GM12878 (cell line): ENCODE measurements at regions not wholly inside any gene's neighbourhood (a gene's known extent, or its start where the extent isn't known, plus 50 kb on each side); places are given as distances from the start of the nearest gene placed in this dataset.
"Not testable (repeated sequence)": the region's sequence is repeated elsewhere in the genome, so short reads cannot be mapped to it uniquely, and the experiment has no call there.

ENCODE experiments used
- ATAC-seq: fragments of 200-7000 bp; cut with Tn5 transposase; 3 replicates; pipeline ENCODE4 v1.9.1; 2020; ENCODE audit warnings: mild to moderate bottlenecking, moderate library complexity
- BruUV-seq: library from RNA; stranded (reverse); fragments of 400-500 nt; replicated peaks from 2 replicates; lab custom pipeline; 2021; lab: Mats Ljungman, UMichigan
- CTCF ChIA-PET: fragments of 300-600 bp; sonication (Branson Sonifier 250); formaldehyde crosslinking; extraction: SDS; loops from one replicate; lab custom pipeline; 2021; ENCODE audit warnings: inconsistent platforms; lab: Yijun Ruan, JAX
- POLR2A ChIA-PET: fragments of 350-600 bp; formaldehyde crosslinking; extraction: SDS; loops from one replicate; lab custom pipeline; 2021; ENCODE audit warnings: inconsistent platforms; lab: Charles Lee
- RAD21 ChIA-PET: fragments of 300-600 bp; sonication (Branson Sonifier 250); formaldehyde crosslinking; loops from one replicate; lab custom pipeline; 2023; ENCODE audit warnings: antibody characterized with exemption; ENCODE audit not compliant: unreplicated experiment; lab: Charles Lee
- SMC1A ChIA-PET: fragments of 300-600 bp; sonication (Branson Sonifier 250); formaldehyde crosslinking; loops from one replicate; lab custom pipeline; 2023; ENCODE audit not compliant: unreplicated experiment, uncharacterized antibody; lab: Charles Lee
- DNase-seq: peaks from one replicate; pipeline ENCODE4 v3.0.0-alpha.2; 2011; ENCODE audit warnings: low read depth, low spot score
- FAIRE-seq: peaks from 3 replicates; lab custom pipeline; 2011; peaks lifted over from hg19 to GRCh38; lab: Jason Lieb, UNC
- H2AFZ ChIP-seq: 2 replicates; pipeline ENCODE4 v1.6.0; 2011; ENCODE audit warnings: low read depth, low read length, control low read depth; ENCODE audit not compliant: control insufficient read depth
- H3K27ac ChIP-seq: 2 replicates; pipeline ENCODE4 v1.5.1; 2011; ENCODE audit warnings: control low read depth; ENCODE audit not compliant: control insufficient read depth, insufficient read depth
- H3K27me3 ChIP-seq, 2 experiments: replicated peaks in 1 of 2; 2 replicates each; pipeline versions ENCODE4 v1.6.0 to v1.6.1; 2011; ENCODE audit warnings: low read length in 1 of 2; ENCODE audit not compliant: control insufficient read depth in 2 of 2, insufficient read depth in 2 of 2
- H3K36me3 ChIP-seq, 2 experiments: 2 replicates each; pipeline ENCODE4 v1.5.1; 2011; ENCODE audit warnings: low read length in 1 of 2; ENCODE audit not compliant: control insufficient read depth in 2 of 2, insufficient read depth in 2 of 2
- H3K4me1 ChIP-seq: 2 replicates; pipeline ENCODE4 v1.6.1; 2011; ENCODE audit warnings: mild to moderate bottlenecking, low read length, moderate library complexity, mixed read lengths; ENCODE audit not compliant: control insufficient read depth, insufficient read depth
- H3K4me2 ChIP-seq: 2 replicates; pipeline ENCODE4 v1.6.0; 2011; ENCODE audit warnings: control low read depth; ENCODE audit not compliant: control insufficient read depth, insufficient read depth
- H3K4me3 ChIP-seq: fragments of 200-600 bp; sonication (generic); 2 replicates; pipeline ENCODE4 v1.5.1; 2016
- H3K79me2 ChIP-seq: 2 replicates; pipeline ENCODE4 v1.6.0; 2011; ENCODE audit warnings: low read length; ENCODE audit not compliant: control insufficient read depth, insufficient read depth
- H3K9ac ChIP-seq: 2 replicates; pipeline ENCODE4 v1.8.0; 2011; ENCODE audit warnings: low read length, control low read depth, mixed read lengths; ENCODE audit not compliant: control insufficient read depth, insufficient read depth
- H3K9me3 ChIP-seq: replicated peaks from 3 replicates; pipeline ENCODE4 v1.5.1; 2011; ENCODE audit warnings: mild to moderate bottlenecking, low read length; ENCODE audit not compliant: control insufficient read depth, insufficient read depth
- H4K20me1 ChIP-seq: 2 replicates; pipeline ENCODE4 v1.6.0; 2011; ENCODE audit not compliant: control insufficient read depth, insufficient read depth
- IKZF1 ChIP-seq: fragments of 450-650 bp; conservative IDR thresholded peaks from 2 replicates; pipeline ENCODE4 v1.6.1; 2017; ENCODE audit warnings: antibody characterized with exemption, mild to moderate bottlenecking
- JUND ChIP-seq: IDR thresholded peaks from 2 replicates; pipeline ENCODE4 v1.6.1; 2012; ENCODE audit warnings: low read depth, mild to moderate bottlenecking, low read length, improper control_type of control experiment, moderate library complexity
- LARP7 ChIP-seq: fragments of 450-650 bp; IDR thresholded peaks from 2 replicates; pipeline ENCODE4 v1.6.1; 2017; ENCODE audit warnings: mild to moderate bottlenecking
- NR2C2 ChIP-seq: IDR thresholded peaks from 2 replicates; pipeline ENCODE4 v1.6.1; 2011; ENCODE audit warnings: borderline replicate concordance, low read depth; ENCODE audit not compliant: control insufficient read depth, insufficient read length
- RUNX3 ChIP-seq: IDR thresholded peaks from 2 replicates; pipeline ENCODE4 v1.6.1; 2012; ENCODE audit warnings: low read length, inconsistent platforms
- STAT1 ChIP-seq: fragments of 450-650 bp; conservative IDR thresholded peaks from 2 replicates; pipeline ENCODE4 v1.6.1; 2014; ENCODE audit warnings: antibody characterized with exemption, mild to moderate bottlenecking
- SUZ12 ChIP-seq: fragments of 200-600 bp; sonication (generic); IDR thresholded peaks from one replicate; pipeline ENCODE4 v1.6.1; 2018; ENCODE audit warnings: antibody characterized with exemption, mild to moderate bottlenecking; ENCODE audit not compliant: unreplicated experiment
- WGBS: methylation state at CpG from one replicate; pipeline ENCODE4 v1.1.6; 2016; ENCODE audit warnings: low lambda C conversion rate; ENCODE audit not compliant: insufficient replicate concordance, insufficient coverage; ENCODE audit errors: missing lambda C conversion rate; 5-methylcytosine and 5-hydroxymethylcytosine counted together
- in situ Hi-C: fragments of 300-500 bp; cut with MboI; formaldehyde crosslinking; loops from 9 replicates; pipeline ENCODE4 v1.14.3; 2018; ENCODE audit warnings: mixed read lengths
- intact Hi-C: fragments of 100-400 bp; cut with micrococcal nuclease; formaldehyde crosslinking; loops from one replicate; pipeline ENCODE4 v1.14.2; 2022; ENCODE audit not compliant: unreplicated experiment
- TF ChIP-seq, protein P1 (sequence below): IDR thresholded peaks from 2 replicates; pipeline ENCODE4 v1.6.1; 2012; ENCODE audit warnings: low read depth, low read length, improper control_type of control experiment
- TF ChIP-seq, protein P2 (sequence below): IDR thresholded peaks from 2 replicates; pipeline ENCODE4 v1.6.1; 2011; ENCODE audit warnings: low read depth, low read length, improper control_type of control experiment, borderline replicate concordance
- TF ChIP-seq, protein P3 (sequence below): fragments of 450-650 bp; IDR thresholded peaks from 2 replicates; pipeline ENCODE4 v1.6.1; 2017; ENCODE audit warnings: low read depth, mild to moderate bottlenecking, moderate library complexity
- TF ChIP-seq, protein P4 (sequence below): IDR thresholded peaks from 2 replicates; pipeline ENCODE4 v1.6.1; 2012; ENCODE audit warnings: low read depth, low read length, improper control_type of control experiment

DNA sequence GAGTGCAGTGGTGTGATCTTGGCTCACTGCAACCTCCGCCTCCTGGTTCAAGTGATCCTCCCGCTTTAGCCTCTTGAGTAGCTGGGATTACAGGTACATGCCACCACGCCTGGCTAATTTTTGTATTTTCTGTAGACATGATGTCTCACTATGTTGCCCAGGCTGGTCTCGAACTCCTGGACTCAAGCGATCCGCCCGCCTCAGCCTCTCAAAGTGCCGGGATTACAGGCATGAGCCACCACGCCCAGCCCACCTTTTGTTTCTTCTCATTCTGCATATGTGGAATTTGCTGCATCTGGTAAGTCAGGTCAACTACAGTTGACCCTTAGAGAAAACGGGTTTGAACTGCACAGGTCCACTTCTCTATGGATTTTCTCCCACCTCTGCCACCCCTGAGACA, 82.6 kb upstream of the VRK1 start:
- H3K4me1 ChIP-seq, H3K4me2 ChIP-seq, H3K27me3 ChIP-seq, POLR2A ChIA-PET, ATAC-seq, DNase-seq, RAD21 ChIA-PET, H3K9ac ChIP-seq, FAIRE-seq, H3K79me2 ChIP-seq, intact Hi-C loops, H3K27ac ChIP-seq, H2AFZ ChIP-seq, H3K9me3 ChIP-seq, H3K36me3 ChIP-seq, BruUV-seq, SMC1A ChIA-PET, H4K20me1 ChIP-seq, in situ Hi-C loops, H3K4me3 ChIP-seq: not testable (repeated sequence)
- 60% methylated on average over 10 of the region's 10 CpGs for WGBS
- CTCF ChIA-PET: interaction anchor here (0.5 kb wide), 1 partner anchor 179 kb away, joined by 3 read pairs; no protein-coding TSS in a partner anchor

DNA sequence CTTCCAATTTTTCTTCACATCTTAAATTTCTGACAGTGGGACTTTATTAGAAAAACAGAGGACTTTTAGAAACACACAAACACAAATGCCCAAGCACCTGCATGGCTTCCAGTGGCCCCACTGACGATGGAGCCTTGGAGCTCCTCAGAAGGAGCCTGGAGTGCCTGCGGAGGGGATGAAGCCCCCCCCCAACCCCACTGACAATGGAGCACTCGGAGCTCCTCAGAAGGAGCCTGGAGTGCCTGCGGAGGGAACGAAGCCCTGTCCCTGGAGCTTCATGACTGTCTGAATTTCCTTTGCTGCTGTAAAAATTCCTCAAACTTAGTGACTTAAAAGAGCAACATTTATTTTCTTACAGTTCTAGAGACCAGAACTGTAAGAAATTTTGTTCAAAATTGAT, 80.1 kb upstream of the VRK1 start:
- H3K36me3 ChIP-seq: no peaks in the 10 kb centered on the region
- H4K20me1 ChIP-seq: no peaks in the 10 kb centered on the region
- in situ Hi-C loops: no loop called here
- intact Hi-C loops: no loop called here
- no peak overlapping the region for H3K27ac ChIP-seq
- no peak overlapping the region for H3K4me3 ChIP-seq
- ChIA-PET POLR2A (interaction anchor here (0.5 kb wide), 1 partner anchor 1166 kb away, joined by 6 read pairs; no protein-coding TSS in a partner anchor), CTCF (no interaction called here), RAD21 (interaction anchor here (0.7 kb wide), 1 partner anchor 19 kb away, joined by 3 read pairs; no protein-coding TSS in a partner anchor), SMC1A (no interaction called here)
- no peaks in the 10 kb centered on the region for H3K79me2 ChIP-seq
- 41% methylated on average over 5 of the region's 5 CpGs for WGBS
- no peak overlapping the region for H2AFZ ChIP-seq
- H3K9ac ChIP-seq: no peak overlapping the region
- no peaks in the 10 kb centered on the region for H3K9me3 ChIP-seq
- H3K4me1 ChIP-seq: no peaks in the 10 kb centered on the region
- FAIRE-seq (no peak), DNase-seq (no peak), ATAC-seq (no peak)
- H3K27me3 ChIP-seq: no peaks in the 10 kb centered on the region; a peak in 2 of 4 replicates
- H3K4me2 ChIP-seq: no peak overlapping the region
- no TSS peak for BruUV-seq
- TF ChIP-seq, protein P1, sequence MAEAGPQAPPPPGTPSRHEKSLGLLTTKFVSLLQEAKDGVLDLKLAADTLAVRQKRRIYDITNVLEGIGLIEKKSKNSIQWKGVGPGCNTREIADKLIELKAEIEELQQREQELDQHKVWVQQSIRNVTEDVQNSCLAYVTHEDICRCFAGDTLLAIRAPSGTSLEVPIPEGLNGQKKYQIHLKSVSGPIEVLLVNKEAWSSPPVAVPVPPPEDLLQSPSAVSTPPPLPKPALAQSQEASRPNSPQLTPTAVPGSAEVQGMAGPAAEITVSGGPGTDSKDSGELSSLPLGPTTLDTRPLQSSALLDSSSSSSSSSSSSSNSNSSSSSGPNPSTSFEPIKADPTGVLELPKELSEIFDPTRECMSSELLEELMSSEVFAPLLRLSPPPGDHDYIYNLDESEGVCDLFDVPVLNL: no peak
- TF ChIP-seq JUND (no peak), SUZ12 (no peak), IKZF1 (no peak), STAT1 (no peak), LARP7 (no peak), NR2C2 (no peak), RUNX3 (no peak)
- TF ChIP-seq, protein P2, sequence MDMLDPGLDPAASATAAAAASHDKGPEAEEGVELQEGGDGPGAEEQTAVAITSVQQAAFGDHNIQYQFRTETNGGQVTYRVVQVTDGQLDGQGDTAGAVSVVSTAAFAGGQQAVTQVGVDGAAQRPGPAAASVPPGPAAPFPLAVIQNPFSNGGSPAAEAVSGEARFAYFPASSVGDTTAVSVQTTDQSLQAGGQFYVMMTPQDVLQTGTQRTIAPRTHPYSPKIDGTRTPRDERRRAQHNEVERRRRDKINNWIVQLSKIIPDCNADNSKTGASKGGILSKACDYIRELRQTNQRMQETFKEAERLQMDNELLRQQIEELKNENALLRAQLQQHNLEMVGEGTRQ: no peak
- TF ChIP-seq, protein P3, sequence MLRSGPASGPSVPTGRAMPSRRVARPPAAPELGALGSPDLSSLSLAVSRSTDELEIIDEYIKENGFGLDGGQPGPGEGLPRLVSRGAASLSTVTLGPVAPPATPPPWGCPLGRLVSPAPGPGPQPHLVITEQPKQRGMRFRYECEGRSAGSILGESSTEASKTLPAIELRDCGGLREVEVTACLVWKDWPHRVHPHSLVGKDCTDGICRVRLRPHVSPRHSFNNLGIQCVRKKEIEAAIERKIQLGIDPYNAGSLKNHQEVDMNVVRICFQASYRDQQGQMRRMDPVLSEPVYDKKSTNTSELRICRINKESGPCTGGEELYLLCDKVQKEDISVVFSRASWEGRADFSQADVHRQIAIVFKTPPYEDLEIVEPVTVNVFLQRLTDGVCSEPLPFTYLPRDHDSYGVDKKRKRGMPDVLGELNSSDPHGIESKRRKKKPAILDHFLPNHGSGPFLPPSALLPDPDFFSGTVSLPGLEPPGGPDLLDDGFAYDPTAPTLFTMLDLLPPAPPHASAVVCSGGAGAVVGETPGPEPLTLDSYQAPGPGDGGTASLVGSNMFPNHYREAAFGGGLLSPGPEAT: no peak
- TF ChIP-seq, protein P4, sequence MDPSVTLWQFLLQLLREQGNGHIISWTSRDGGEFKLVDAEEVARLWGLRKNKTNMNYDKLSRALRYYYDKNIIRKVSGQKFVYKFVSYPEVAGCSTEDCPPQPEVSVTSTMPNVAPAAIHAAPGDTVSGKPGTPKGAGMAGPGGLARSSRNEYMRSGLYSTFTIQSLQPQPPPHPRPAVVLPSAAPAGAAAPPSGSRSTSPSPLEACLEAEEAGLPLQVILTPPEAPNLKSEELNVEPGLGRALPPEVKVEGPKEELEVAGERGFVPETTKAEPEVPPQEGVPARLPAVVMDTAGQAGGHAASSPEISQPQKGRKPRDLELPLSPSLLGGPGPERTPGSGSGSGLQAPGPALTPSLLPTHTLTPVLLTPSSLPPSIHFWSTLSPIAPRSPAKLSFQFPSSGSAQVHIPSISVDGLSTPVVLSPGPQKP: no peak
